CD4-positive, alpha-beta T cell (primary cell): ENCODE measurements at regions not wholly inside any gene's neighbourhood (a gene's known extent, or its start where the extent isn't known, plus 50 kb on each side); places are given as distances from the start of the nearest gene placed in this dataset.

Source experiments
- ATAC-seq: fragments of 200-7000 bp; cut with Tn5 transposase; one replicate; pipeline ENCODE4 v1.10.0; 2022; ENCODE audit warnings: mild to moderate bottlenecking; ENCODE audit not compliant: poor library complexity
- CTCF ChIA-PET: fragments of 350-600 bp; sonication (Branson Sonifier 250); formaldehyde crosslinking; loops from one replicate; lab custom pipeline; 2021; ENCODE audit warnings: antibody characterized with exemption, inconsistent platforms; lab: Charles Lee
- POLR2A ChIA-PET: fragments of 350-600 bp; sonication (Branson Sonifier 250); formaldehyde crosslinking; loops from one replicate; lab custom pipeline; 2021; ENCODE audit warnings: antibody characterized with exemption, inconsistent platforms; lab: Charles Lee
- DNase-seq, 14 experiments: peaks; one replicate each; pipeline ENCODE4 v3.0.0-alpha.2; 2013 to 2020; ENCODE audit warnings: mixed read lengths in 2 of 14
- H3K27ac ChIP-seq, 2 donors: one replicate each; pipeline versions ENCODE4 v1.5.1 to v1.7.0; 2013; ENCODE audit warnings: low read length in 2 of 2, low read depth in 1 of 2, mild to moderate bottlenecking in 1 of 2
- H3K27me3 ChIP-seq, 2 experiments: 1 replicate in 1 of 2; 2 replicates in 1 of 2; pipeline versions ENCODE4 v1.6.1 to v1.7.0; 2013; ENCODE audit warnings: low read length in 2 of 2, control low read depth in 1 of 2, mild to moderate bottlenecking in 1 of 2, moderate library complexity in 1 of 2; ENCODE audit not compliant: insufficient read depth in 2 of 2, control insufficient read depth in 1 of 2
- H3K36me3 ChIP-seq: one replicate; pipeline ENCODE4 v1.6.1; 2013; ENCODE audit warnings: low read length, control low read depth; ENCODE audit not compliant: insufficient read depth
- H3K4me1 ChIP-seq: one replicate; pipeline ENCODE4 v1.6.1; 2013; ENCODE audit warnings: low read length, control low read depth; ENCODE audit not compliant: insufficient read depth
- H3K4me3 ChIP-seq: one replicate; pipeline ENCODE4 v1.5.1; 2013; ENCODE audit warnings: mild to moderate bottlenecking, low read length, moderate library complexity
- H3K9me3 ChIP-seq, 2 experiments: 1 replicate in 1 of 2; 2 replicates in 1 of 2; pipeline versions ENCODE4 v1.6.1 to v1.7.0; 2013; ENCODE audit warnings: low read length in 2 of 2, mild to moderate bottlenecking in 2 of 2, control low read depth in 1 of 2, moderate library complexity in 1 of 2; ENCODE audit not compliant: control insufficient read depth in 1 of 2, insufficient read depth in 1 of 2
- H3K27ac Mint-ChIP-seq: one replicate; pipeline ENCODE4 v1.8.0; 2020; ENCODE audit warnings: mixed read lengths
- H3K27me3 Mint-ChIP-seq: one replicate; pipeline ENCODE4 v1.8.0; 2021; ENCODE audit warnings: mixed read lengths
- H3K36me3 Mint-ChIP-seq: one replicate; pipeline ENCODE4 v1.8.0; 2021; ENCODE audit warnings: low read depth, mixed read lengths
- H3K4me1 Mint-ChIP-seq: one replicate; pipeline ENCODE4 v1.8.0; 2021; ENCODE audit warnings: low read depth, mixed read lengths
- H3K4me3 Mint-ChIP-seq: one replicate; pipeline ENCODE4 v1.8.0; 2020; ENCODE audit warnings: mild to moderate bottlenecking, mixed read lengths
- H3K9me3 Mint-ChIP-seq: one replicate; pipeline ENCODE4 v1.8.0; 2020; ENCODE audit warnings: mixed read lengths
- intact Hi-C, 2 experiments: fragments of 100-400 bp; cut with DNase I in 1 of 2; cut with micrococcal nuclease in 1 of 2; formaldehyde crosslinking; loops; one replicate each; pipeline versions ENCODE4 v1.15.1 to v1.9.0; 2023 to 2025; cut with DNase I, micrococcal nuclease
- TF ChIP-seq, protein P1 (sequence below): fragments of 200-600 bp; IDR thresholded peaks from one replicate; pipeline ENCODE4 v1.8.0; 2022; ENCODE audit warnings: antibody characterized with exemption, mild to moderate bottlenecking

DNA sequence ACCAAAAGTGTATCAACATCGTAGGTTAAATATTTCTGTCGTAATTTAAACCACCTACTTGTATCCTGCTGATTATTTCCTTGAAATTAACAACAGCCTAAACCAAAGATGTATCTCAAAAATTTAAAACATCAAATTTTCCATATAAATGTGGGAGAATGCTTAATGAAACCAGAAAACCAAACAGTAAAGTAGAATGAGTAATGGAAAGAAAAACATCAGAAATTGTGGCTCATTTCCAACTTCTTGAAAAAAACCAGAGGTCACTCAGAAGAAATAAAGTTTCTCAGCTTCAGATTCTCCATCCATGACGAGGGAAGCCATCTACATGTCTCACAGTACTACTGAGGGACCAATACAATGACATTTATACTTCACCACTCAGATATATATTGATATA is 296.5 kb downstream of the NOL4 start:
- Mint-ChIP-seq H3K36me3 (no peaks in the 10 kb centered on the region), H3K27me3 (no peaks in the 10 kb centered on the region), H3K9me3 (no peaks in the 10 kb centered on the region), H3K27ac (no peak overlapping the region), H3K4me1 (no peaks in the 10 kb centered on the region), H3K4me3 (no peak overlapping the region)
- no peaks in the 10 kb centered on the region for H3K27me3 ChIP-seq
- DNase-seq (no peak), ATAC-seq (no peak)
- no peak overlapping the region for H3K27ac ChIP-seq
- no peaks in the 10 kb centered on the region for H3K36me3 ChIP-seq
- ChIA-PET POLR2A (no interaction called here), CTCF (no interaction called here)
- H3K4me1 ChIP-seq, result no peaks in the 10 kb centered on the region
- no peaks in the 10 kb centered on the region for H3K9me3 ChIP-seq
- no peak overlapping the region for H3K4me3 ChIP-seq
- intact Hi-C loops, result no loop called here
- TF ChIP-seq, protein P1, sequence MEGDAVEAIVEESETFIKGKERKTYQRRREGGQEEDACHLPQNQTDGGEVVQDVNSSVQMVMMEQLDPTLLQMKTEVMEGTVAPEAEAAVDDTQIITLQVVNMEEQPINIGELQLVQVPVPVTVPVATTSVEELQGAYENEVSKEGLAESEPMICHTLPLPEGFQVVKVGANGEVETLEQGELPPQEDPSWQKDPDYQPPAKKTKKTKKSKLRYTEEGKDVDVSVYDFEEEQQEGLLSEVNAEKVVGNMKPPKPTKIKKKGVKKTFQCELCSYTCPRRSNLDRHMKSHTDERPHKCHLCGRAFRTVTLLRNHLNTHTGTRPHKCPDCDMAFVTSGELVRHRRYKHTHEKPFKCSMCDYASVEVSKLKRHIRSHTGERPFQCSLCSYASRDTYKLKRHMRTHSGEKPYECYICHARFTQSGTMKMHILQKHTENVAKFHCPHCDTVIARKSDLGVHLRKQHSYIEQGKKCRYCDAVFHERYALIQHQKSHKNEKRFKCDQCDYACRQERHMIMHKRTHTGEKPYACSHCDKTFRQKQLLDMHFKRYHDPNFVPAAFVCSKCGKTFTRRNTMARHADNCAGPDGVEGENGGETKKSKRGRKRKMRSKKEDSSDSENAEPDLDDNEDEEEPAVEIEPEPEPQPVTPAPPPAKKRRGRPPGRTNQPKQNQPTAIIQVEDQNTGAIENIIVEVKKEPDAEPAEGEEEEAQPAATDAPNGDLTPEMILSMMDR, result no peak

DNA sequence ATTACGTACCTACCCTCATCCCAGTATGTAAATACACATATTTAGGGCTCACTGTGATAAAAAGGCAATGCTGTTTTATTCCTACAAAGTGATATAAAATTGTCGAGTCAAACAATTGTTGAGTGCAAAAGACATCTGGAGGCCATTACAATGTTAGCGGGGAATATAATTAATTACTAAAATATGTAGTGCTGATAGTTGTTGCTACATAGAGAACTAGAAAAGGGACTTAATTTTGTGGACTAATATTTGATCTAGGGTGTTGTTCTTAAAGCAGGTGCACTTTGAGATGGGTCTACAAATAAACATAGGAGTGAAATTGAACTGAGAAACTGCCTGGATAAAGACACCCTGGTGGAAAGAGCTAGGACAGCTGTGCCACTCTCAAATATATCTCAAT is 300.1 kb downstream of the NOL4 start:
- no peak for DNase-seq
- POLR2A ChIA-PET, result no interaction called here
- TF ChIP-seq, protein P1, result no peak
- no peaks in the 10 kb centered on the region for H3K36me3 ChIP-seq
- ATAC-seq, result no peak
- H3K9me3 Mint-ChIP-seq, result peaks cover 3% of the 10 kb centered on the region
- intact Hi-C loops, result no loop called here
- H3K27ac ChIP-seq, result no peak overlapping the region
- H3K36me3 Mint-ChIP-seq, result no peaks in the 10 kb centered on the region
- H3K27me3 Mint-ChIP-seq, result no peaks in the 10 kb centered on the region
- no peaks in the 10 kb centered on the region for H3K27me3 ChIP-seq
- H3K27ac Mint-ChIP-seq, result no peak overlapping the region
- peaks cover 0 to 4% of the 10 kb centered on the region in 2 experiments for H3K9me3 ChIP-seq
- no peaks in the 10 kb centered on the region for H3K4me1 ChIP-seq
- no peak overlapping the region for H3K4me3 ChIP-seq
- H3K4me1 Mint-ChIP-seq, result no peaks in the 10 kb centered on the region
- CTCF ChIA-PET, result no interaction called here
- H3K4me3 Mint-ChIP-seq, result no peak overlapping the region

DNA sequence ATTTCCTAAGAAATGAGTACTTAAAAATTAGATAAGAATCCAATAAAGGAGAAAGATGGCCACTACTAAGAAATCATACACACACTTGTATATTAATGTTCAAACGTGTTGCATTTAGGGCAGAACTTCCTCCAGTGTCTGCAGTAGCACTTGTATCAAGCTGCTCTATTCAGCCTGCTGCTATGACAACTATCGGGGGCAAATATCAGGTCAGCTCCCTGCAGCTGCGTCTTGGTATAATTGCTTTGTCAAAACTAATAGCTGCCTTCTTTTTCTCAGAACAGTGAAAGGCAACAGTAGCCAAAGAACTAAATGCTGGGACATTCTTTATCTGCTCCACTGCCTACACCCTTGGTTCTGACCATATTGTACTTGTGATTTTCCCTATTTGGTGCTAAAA is 300.7 kb downstream of the NOL4 start:
- no peak for DNase-seq
- intact Hi-C loops, result no loop called here
- ATAC-seq, result no peak
- TF ChIP-seq, protein P1, result no peak
- Mint-ChIP-seq H3K27ac (no peak overlapping the region), H3K4me3 (no peak overlapping the region), H3K4me1 (no peaks in the 10 kb centered on the region), H3K9me3 (peaks cover 3% of the 10 kb centered on the region), H3K36me3 (no peaks in the 10 kb centered on the region), H3K27me3 (no peaks in the 10 kb centered on the region)
- Histone ChIP-seq H3K4me1 (no peaks in the 10 kb centered on the region), H3K36me3 (no peaks in the 10 kb centered on the region), H3K27ac (no peak overlapping the region), H3K27me3 (no peaks in the 10 kb centered on the region), H3K4me3 (no peak overlapping the region), H3K9me3 (peaks cover 0 to 4% of the 10 kb centered on the region in 2 experiments)
- POLR2A ChIA-PET, result no interaction called here
- CTCF ChIA-PET, result no interaction called here
